OCI-LY1 (cell line): ENCODE measurements at regions not wholly inside any gene's neighbourhood (a gene's known extent, or its start where the extent isn't known, plus 50 kb on each side); places are given as distances from the start of the nearest gene placed in this dataset.

ENCODE experiments used
- CTCF ChIP-seq: fragments of 200-600 bp; sonication (generic), shearing (Covaris generic); IDR thresholded peaks from 2 replicates; pipeline ENCODE4 v1.5.1; 2017; ENCODE audit warnings: mild to moderate bottlenecking, antibody characterized with exemption, low read length, moderate library complexity, mixed read lengths
- EZH2 ChIP-seq: fragments of 200-600 bp; sonication (generic), shearing (Covaris generic); IDR thresholded peaks from 2 replicates; pipeline ENCODE4 v1.8.0; 2017; ENCODE audit warnings: borderline replicate concordance, mixed run types, mild to moderate bottlenecking, antibody characterized with exemption, low read length, moderate library complexity, mixed read lengths

- no peak for TF ChIP-seq CTCF
- TF ChIP-seq EZH2 = no peak
Measured at GRCh38 chr3:160076519-160076918, 87.9 kb downstream of the IL12A start.
